GM13976 (cell line): ENCODE measurements at regions not wholly inside any gene's neighbourhood (a gene's known extent, or its start where the extent isn't known, plus 50 kb on each side); places are given as distances from the start of the nearest gene placed in this dataset.
A peak's percentile ranks its signal among the peaks of the same experiment; 100 is the strongest.

Source experiments
- DNase-seq: peaks from one replicate; pipeline ENCODE4 v3.0.0; 2012; ENCODE audit warnings: low spot score
- CTCF ChIP-seq: IDR thresholded peaks from 2 replicates; pipeline ENCODE4 v1.5.1; 2012; ENCODE audit warnings: borderline replicate concordance, mild to moderate bottlenecking; ENCODE audit not compliant: insufficient read depth; ENCODE audit errors: extremely low read depth, missing control alignments, control extremely low read depth
- in situ Hi-C: fragments of 300-500 bp; cut with MboI; formaldehyde crosslinking; loops from one replicate; pipeline ENCODE4 v1.12.0; 2022; ENCODE audit warnings: low sequenced_read_pairs, mixed read lengths, inconsistent platforms; ENCODE audit not compliant: unreplicated experiment

GRCh38 chr2:6341588-6342129 lies 524.0 kb downstream of the CMPK2 start:
- in situ Hi-C loops: no loop called here
- DNase-seq: no peak
- TF ChIP-seq CTCF: no peak

GRCh38 chr2:6342273-6342920 lies 523.3 kb downstream of the CMPK2 start:
- no peak for TF ChIP-seq CTCF
- DNase-seq: no peak
- in situ Hi-C loops: no loop called here

- no peak for TF ChIP-seq CTCF
- in situ Hi-C loops: no loop called here
- no peak for DNase-seq
These were observed 522.6 kb downstream of the CMPK2 start for GRCh38 chr2:6343076-6343475.

GRCh38 chr2:6352247-6352646 lies 513.5 kb downstream of the CMPK2 start:
- in situ Hi-C loops: no loop called here
- no peak for TF ChIP-seq CTCF
- peak; percentile 54 for DNase-seq

GRCh38 chr2:6352906-6353515 lies 512.7 kb downstream of the CMPK2 start:
- no peak for TF ChIP-seq CTCF
- in situ Hi-C loops: no loop called here
- no peak for DNase-seq

- TF ChIP-seq CTCF: no peak
- in situ Hi-C loops: no loop called here
- peak; percentile 57 for DNase-seq
These were observed 512.0 kb downstream of the CMPK2 start for GRCh38 chr2:6353669-6354068.

GRCh38 chr2:6354546-6354945 lies 511.2 kb downstream of the CMPK2 start:
- no peak for DNase-seq
- in situ Hi-C loops: no loop called here

More at GRCh38 chr2:6354546-6354945, 511.2 kb downstream of the CMPK2 start:
- TF ChIP-seq CTCF: no peak
